HCT116 (cell line): ENCODE measurements at regions not wholly inside any gene's neighbourhood (a gene's known extent, or its start where the extent isn't known, plus 50 kb on each side); places are given as distances from the start of the nearest gene placed in this dataset.

ENCODE experiments used
- CTCF ChIP-seq, 3 experiments: fragments of 200-600 bp in 1 of 3; sonication (generic) in 1 of 3; IDR thresholded peaks in 2 of 3; conservative IDR thresholded peaks in 1 of 3; 2 replicates each; pipeline ENCODE4 v1.5.1; 2012 to 2017; ENCODE audit warnings: low read depth in 2 of 3, low read length in 2 of 3, antibody characterized with exemption in 1 of 3, borderline replicate concordance in 1 of 3, control low read depth in 1 of 3, mild to moderate bottlenecking in 1 of 3, mixed read lengths in 1 of 3, mixed run types in 1 of 3, moderate library complexity in 1 of 3; ENCODE audit not compliant: insufficient read depth in 1 of 3
- EGR1 ChIP-seq: IDR thresholded peaks from 2 replicates; pipeline ENCODE4 v1.6.1; 2012; ENCODE audit warnings: low read depth
- ELF1 ChIP-seq: IDR thresholded peaks from 2 replicates; pipeline ENCODE4 v1.6.1; 2012; ENCODE audit warnings: low read depth, borderline replicate concordance
- FOSL1 ChIP-seq: IDR thresholded peaks from 2 replicates; pipeline ENCODE4 v1.6.1; 2012; ENCODE audit warnings: low read depth
- TCF7L2 ChIP-seq: IDR thresholded peaks from 2 replicates; pipeline ENCODE4 v1.7.0; 2011; ENCODE audit warnings: borderline replicate concordance, inconsistent platforms; ENCODE audit not compliant: insufficient read depth, insufficient read length; ENCODE audit errors: extremely low read depth
- ZBTB33 ChIP-seq: IDR thresholded peaks from 2 replicates; pipeline ENCODE4 v1.6.1; 2011; ENCODE audit warnings: mild to moderate bottlenecking, low read length, moderate library complexity; ENCODE audit not compliant: insufficient replicate concordance; ENCODE audit errors: extremely low read depth

- no peak for TF ChIP-seq FOSL1
- no peak for TF ChIP-seq TCF7L2
- no peak for TF ChIP-seq ZBTB33
- no peak for TF ChIP-seq CTCF (IDR thresholded peaks at IDR 0.05 in 2 of 3, conservative IDR thresholded peaks at IDR 0.05 in 1 of 3; ENCODE audit: borderline replicate concordance in 1 of 3, insufficient read depth in 1 of 3, low read depth in 2 of 3, low read length in 2 of 3)
- TF ChIP-seq ELF1: no peak
- no peak for TF ChIP-seq EGR1
Measured at GRCh38 chr5:51495672-51496071, 112.4 kb downstream of the ISL1 start.
